NCI-H345 treated with DMSO at 0.1 percent for 48 hours (cell line): ENCODE measurements at regions not wholly inside any gene's neighbourhood (a gene's known extent, or its start where the extent isn't known, plus 50 kb on each side); places are given as distances from the start of the nearest gene placed in this dataset.

Experiments used
- DNase-seq: peaks from one replicate; lab custom pipeline; 2025; ENCODE audit not compliant: unreplicated experiment; lab: John Stamatoyannopoulos, UW

- DNase-seq, result no peak
These were observed 147.4 kb upstream of the PUM3 start for GRCh38 chr9:2991292-2991691.

DNA sequence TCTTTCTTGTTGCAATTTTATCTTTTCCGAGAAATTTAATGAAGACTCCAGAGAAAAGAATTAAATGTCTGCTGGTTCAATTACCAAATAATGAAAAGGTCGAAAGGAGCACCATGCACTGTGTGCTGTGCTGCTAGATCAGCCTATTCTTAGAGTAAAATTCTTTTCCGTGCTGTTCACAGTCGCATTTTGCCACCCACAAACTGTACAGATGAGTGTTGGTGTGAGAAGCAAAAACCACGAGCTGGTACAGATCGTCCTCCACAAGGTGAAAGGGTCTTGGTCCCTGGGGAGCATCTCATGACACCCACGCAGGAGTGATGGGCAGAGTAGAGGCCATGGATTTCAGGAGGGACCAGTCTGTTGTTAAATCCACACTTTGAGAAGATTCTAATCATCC lies 143.8 kb upstream of the PUM3 start:
- no peak for DNase-seq

DNA sequence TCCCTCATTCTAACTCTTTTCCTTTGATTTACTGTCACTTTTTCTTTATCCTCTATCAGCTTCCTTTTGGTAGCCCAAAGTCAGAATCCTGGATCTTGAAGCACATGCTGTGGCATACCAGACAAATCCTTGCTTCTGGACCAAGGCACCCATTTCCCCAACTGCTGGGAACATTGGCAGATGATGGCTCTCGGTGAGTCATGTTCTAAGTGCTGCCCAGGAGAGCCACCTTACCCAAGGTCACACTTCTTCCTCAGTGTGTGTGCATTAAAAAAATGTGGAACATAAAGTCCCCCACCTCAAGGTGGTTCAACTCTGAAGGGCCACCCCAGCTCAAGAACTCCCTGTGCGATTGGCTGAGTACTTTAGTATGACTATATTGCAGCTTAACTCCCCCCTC lies 141.4 kb upstream of the PUM3 start:
- no peak for DNase-seq

- DNase-seq, result no peak
These were observed 140.6 kb upstream of the PUM3 start for GRCh38 chr9:2984491-2984890.

DNA sequence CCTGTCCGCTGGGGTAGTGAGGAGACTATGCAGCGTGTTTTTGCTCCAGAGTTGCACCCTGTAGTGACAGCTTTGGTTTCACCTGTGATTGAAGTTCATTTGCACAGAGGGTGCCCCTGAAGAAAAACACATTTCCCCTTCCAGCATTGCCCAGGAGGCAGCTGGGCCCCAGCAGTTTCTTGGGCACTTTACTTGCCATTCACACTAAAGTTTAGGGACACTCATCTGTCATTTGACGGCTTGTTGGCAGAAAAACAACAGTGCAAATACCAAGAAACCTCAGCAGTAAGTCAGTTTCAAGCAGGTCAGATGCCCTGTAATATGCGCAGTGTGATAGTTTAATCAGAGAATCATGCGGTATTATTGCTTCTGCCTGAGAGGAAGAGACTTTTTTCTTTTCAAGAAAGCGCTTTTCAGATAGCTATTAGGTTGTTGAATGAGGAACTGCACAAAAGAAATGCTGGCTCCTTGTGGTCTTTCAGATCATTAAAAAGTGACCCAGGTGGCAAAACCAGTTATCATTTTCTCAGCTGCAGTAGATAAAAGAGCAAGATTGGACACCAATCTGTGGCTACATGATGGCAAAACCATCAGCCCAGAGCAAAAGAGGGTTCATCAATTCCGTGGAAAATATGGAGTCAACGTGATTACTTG lies 136.2 kb upstream of the PUM3 start:
- DNase-seq, result no peak

DNA sequence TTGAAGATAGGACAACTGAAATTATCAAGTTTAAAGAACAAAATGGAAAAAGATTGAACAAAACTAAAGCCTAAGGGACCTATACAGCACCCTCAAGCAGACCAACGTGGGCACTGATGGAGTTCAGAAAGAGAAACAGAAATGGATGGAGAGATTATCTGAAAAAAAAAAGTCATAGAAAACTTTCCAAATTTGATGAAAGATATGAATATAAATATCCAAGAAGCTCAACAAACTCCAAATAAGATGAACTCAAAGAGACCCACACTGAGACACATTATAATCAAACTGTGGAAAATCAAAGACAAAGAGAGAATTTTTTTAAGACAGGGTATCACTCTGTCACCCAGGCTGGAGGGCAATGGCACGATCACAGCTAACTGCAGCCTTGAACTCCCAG lies 128.6 kb upstream of the PUM3 start:
- DNase-seq, result no peak

DNA sequence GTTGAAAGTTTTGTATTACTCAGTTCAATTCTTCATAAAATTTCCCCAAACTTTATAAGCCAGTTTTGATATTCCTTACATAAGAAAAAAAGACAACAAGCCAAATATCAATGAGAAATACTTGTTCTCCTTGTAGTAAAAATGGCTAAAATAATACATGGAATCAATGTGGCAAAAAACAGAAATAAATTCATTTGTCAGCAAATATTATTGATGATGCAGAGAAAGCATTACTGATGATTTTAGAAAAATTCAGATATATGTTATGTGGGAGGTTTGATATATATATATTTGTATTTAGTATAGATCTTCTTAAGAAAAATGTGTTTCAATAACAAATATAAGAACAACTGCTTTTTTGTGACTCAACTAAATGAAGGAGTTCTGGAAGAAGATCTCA lies 127.0 kb upstream of the PUM3 start:
- DNase-seq, result no peak

DNA sequence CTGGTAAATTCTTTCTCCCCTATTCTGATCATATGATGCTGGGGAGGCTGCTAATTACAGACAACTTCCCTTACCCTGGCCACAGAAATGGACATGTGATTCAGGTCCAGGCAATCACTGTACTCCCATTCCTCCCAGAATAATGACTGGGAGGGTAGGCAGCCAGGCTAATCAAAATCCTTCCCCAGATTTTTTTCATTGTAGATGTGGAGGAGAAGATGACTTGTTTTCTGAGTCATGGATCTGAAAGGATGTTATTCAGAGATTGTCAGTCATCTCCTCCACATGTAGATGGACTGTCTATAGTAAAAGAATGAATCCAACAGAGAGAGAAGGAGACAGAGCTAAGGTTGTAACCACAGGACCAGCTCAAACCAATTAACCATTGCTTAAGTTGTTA lies 123.9 kb upstream of the PUM3 start:
- no peak for DNase-seq

- DNase-seq, result no peak
These were observed 122.8 kb upstream of the PUM3 start for GRCh38 chr9:2966565-2967300.

DNA sequence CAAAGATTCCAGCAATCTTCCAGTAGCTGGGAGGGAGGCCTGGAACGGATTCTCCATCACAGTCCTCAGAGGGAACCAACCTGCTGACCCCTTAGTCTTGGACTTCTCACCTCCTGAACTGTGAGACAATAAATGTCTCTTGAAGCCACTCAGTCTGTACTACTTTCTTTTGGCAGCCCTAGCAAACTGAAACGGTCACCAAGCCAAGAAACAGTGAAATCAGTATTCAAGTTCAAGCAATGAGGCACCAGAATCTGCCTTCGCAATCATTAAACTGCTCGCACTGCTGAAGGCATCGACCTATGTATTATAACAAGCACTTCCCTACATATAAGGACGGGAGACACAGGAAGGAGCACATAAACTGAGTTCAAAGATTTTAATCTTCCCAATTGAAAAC lies 120.6 kb upstream of the PUM3 start:
- no peak for DNase-seq

GRCh38 chr9:2963307-2963706 lies 119.4 kb upstream of the PUM3 start:
- DNase-seq, result no peak

- DNase-seq, result no peak
These were observed 118.7 kb upstream of the PUM3 start for GRCh38 chr9:2962471-2963172.

DNA sequence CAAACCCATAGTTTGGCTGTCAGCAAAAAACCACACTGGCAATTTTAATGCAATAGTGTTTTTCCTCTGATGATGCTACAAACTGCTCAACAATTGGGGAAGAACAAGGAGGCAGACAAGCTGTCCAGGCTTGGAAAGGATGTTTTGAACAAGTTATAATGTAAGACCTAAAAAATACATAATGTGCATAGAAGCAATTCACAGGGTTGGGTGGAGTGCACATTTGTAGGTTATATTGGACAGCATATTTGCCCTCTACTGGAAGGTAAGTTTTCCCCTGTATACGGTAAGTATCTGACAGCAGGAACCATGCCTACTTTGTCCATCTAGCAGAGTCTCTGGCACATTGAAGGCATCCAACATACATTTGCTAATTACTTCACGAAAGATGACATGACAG lies 114.3 kb upstream of the PUM3 start:
- no peak for DNase-seq

DNA sequence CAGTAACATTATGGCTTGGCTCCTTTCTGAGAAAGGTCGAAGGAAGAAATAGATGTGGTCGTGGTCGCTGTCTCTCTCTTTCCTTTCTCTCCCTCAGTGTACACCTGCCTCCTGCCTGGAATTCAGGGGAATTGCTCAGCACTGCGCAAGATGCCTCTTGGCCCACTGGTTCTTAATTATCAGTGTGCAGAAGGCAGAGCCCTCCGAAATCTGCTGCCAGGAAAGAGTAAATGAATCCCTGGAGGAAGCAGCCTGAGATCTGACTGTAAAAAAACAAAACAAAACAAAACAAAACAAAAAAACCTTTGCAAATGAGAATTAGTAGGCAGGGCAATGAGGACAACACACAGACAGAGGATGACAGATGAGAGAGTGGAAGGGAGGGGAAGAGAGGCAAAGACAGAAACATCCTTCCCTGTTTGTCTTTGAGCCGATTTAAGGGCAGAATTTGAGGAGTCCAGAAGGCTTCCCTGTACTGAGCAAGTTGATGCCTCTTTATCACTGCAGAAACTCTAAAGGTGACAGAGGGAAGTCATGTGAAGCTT lies 113.8 kb upstream of the PUM3 start:
- no peak for DNase-seq

DNA sequence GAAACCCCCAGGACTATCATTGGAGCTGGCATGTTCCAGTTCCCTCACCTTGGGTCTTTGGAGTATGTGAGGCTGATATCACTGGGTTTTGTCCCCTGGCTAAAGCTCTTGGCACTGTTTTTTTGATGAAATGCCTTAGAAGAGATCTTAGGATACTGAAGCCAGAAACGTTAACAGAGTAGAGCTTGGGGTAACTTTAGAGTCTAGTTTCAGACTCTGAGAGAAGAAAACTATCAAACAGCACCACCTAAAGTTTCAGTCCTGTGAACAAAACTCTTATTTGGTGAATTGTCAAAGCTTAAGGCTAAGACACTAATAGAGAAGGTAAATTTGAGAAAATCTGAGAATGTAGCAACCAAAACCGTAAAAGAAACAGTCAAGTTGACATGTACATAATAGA lies 111.7 kb upstream of the PUM3 start:
- DNase-seq, result no peak

GRCh38 chr9:2939368-2939767 lies 95.5 kb upstream of the PUM3 start:
- DNase-seq, result no peak

GRCh38 chr9:2936221-2936620 lies 92.3 kb upstream of the PUM3 start:
- no peak for DNase-seq

DNA sequence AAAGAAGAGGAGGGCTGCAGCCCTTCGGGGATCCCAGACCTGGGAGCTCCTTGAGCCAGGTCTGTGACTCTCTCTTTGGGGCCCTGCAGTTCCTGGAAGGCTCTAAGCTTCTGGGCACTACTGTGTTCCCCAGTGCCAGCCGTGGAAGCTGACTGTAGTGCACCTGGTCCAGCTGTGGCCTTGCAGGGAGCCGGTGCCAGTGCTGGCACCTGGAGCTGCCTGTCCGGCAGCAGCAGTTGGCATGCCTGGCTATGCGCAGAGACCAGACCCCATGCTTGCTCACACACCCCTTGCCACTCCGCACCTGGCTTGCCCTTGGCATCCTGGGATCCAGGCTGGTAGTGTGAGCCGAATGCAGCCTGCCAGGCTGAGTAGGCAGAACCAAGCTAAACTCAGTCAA lies 91.0 kb upstream of the PUM3 start:
- no peak for DNase-seq

DNA sequence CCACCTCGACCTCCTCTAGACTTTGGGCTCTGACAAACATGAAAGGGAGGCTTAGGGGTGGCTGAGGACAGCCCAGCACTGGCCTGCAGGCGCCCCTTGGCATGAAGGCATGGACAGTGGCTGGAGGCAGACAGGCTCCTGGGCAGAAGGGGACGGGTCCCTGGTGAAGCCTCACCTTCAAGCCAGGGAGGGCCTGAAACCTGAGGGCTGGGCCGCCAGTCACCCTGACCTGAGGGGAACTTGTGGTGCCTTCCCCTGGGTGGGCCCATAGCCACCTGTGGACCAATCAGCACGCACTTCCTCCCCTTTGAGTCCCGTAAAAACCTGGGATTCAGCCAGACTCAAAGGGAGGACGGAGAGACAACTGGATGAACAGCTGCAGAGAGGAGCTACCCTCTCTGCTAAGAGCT lies 90.4 kb upstream of the PUM3 start:
- DNase-seq, result no peak

- no peak for DNase-seq
These were observed 89.5 kb upstream of the PUM3 start for GRCh38 chr9:2933165-2934095.

GRCh38 chr9:2928411-2928810 lies 84.5 kb upstream of the PUM3 start:
- DNase-seq, result no peak
